ENCODE measurements at regions not wholly inside any gene's neighbourhood (a gene's known extent, or its start where the extent isn't known, plus 50 kb on each side); places are given as distances from the start of the nearest gene placed in this dataset.

DNA sequence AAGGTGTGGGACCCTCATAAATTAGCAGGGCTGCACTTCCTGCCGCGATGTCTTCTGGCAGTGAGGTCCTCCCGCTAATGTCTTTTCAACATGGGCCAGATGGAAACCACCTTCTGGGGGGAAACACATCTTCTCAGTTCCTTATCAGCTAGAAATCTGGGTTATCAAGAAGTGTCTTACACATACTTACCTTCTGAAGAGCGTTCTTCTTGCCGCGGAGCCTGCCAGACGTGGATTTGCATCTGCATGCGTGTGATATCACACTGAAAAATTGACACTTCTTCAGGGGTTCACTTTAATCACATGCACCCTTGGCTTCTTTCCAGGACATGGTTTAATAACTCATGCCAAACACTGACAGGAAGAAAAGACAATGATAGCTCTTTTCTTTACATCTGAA, 163.5 kb upstream of the SOX11 start:
- no peaks in the 10 kb centered on the region for H3K36me3 ChIP-seq
- DNase-seq: no peak
- TF ChIP-seq, protein P1, sequence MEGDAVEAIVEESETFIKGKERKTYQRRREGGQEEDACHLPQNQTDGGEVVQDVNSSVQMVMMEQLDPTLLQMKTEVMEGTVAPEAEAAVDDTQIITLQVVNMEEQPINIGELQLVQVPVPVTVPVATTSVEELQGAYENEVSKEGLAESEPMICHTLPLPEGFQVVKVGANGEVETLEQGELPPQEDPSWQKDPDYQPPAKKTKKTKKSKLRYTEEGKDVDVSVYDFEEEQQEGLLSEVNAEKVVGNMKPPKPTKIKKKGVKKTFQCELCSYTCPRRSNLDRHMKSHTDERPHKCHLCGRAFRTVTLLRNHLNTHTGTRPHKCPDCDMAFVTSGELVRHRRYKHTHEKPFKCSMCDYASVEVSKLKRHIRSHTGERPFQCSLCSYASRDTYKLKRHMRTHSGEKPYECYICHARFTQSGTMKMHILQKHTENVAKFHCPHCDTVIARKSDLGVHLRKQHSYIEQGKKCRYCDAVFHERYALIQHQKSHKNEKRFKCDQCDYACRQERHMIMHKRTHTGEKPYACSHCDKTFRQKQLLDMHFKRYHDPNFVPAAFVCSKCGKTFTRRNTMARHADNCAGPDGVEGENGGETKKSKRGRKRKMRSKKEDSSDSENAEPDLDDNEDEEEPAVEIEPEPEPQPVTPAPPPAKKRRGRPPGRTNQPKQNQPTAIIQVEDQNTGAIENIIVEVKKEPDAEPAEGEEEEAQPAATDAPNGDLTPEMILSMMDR (IDR thresholded peaks at IDR 0.05): no peak
- no peaks in the 10 kb centered on the region for H3K4me1 ChIP-seq
- no peak overlapping the region for H3K27ac ChIP-seq
- intact Hi-C loops (cut with DNase I; ENCODE audit: low total_unique reads): no loop called here
- H3K27me3 ChIP-seq: no peaks in the 10 kb centered on the region
- no peaks in the 10 kb centered on the region for H3K9me3 ChIP-seq
- no peak overlapping the region for H3K4me3 ChIP-seq

DNA sequence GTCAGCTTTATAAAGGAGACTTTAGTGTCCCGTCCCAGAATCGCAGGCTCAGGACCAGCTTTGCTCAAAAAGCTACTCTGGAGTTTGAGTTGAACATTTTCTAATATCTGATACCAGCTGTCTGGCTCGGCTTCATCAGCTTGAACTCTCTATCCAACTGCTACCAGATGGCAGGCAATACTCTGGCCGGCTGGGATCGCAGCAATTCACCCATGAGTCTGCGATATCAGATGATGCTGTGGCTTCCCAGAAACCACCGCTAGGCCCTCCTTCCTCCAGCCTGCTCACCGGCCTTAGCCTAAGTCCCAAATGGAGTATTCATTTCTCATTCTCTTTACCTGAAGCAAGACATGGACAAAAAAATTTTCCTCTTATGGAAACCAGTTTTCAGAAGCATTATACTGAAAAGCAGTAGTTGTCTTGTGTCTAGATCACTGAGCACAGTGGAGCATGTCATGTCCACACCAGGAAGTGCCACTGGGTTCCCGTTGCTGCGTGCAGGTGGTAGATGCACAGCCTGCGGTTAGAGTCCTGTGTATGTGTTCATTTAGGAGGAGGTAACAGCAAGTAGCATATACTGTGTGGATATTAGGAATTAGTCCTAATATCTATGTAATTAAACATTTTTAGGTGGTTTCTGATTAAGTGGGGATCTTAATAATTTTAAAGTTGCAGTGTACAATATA, 162.0 kb upstream of the SOX11 start:
- Histone ChIP-seq H3K27me3 (no peaks in the 10 kb centered on the region), H3K9me3 (no peaks in the 10 kb centered on the region), H3K4me1 (no peaks in the 10 kb centered on the region), H3K27ac (no peak overlapping the region), H3K36me3 (no peaks in the 10 kb centered on the region), H3K4me3 (no peak overlapping the region)
- TF ChIP-seq, protein P1 (IDR thresholded peaks at IDR 0.05): no peak
- DNase-seq: no peak
- intact Hi-C loops (cut with DNase I; ENCODE audit: low total_unique reads): no loop called here

DNA sequence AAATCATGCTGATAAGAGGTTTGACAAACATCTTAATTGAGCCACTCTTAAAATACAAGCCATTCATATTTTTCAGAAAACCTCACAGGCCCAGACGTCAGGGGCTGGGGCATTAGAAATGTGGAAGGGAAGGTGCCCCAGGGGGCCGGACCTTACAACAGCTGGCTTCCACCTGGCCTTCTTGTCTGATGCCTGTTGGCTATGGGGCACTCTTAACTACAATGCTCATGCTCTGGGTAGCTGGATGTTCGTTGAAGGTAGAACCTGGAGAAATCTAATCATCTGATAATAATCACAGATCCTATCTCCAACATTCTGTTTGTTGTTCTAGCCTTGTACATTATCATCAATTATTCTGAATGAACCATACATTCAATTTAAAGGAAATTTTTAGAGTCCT, 156.9 kb upstream of the SOX11 start:
- H3K9me3 ChIP-seq: no peaks in the 10 kb centered on the region
- intact Hi-C loops (cut with DNase I; ENCODE audit: low total_unique reads): no loop called here
- TF ChIP-seq, protein P1 (IDR thresholded peaks at IDR 0.05): no peak
- H3K27ac ChIP-seq: no peak overlapping the region
- H3K36me3 ChIP-seq: no peaks in the 10 kb centered on the region
- no peaks in the 10 kb centered on the region for H3K4me1 ChIP-seq
- H3K4me3 ChIP-seq: no peak overlapping the region
- peaks cover 0 to 3% of the 10 kb centered on the region in 2 donors for H3K27me3 ChIP-seq
- no peak for DNase-seq

DNA sequence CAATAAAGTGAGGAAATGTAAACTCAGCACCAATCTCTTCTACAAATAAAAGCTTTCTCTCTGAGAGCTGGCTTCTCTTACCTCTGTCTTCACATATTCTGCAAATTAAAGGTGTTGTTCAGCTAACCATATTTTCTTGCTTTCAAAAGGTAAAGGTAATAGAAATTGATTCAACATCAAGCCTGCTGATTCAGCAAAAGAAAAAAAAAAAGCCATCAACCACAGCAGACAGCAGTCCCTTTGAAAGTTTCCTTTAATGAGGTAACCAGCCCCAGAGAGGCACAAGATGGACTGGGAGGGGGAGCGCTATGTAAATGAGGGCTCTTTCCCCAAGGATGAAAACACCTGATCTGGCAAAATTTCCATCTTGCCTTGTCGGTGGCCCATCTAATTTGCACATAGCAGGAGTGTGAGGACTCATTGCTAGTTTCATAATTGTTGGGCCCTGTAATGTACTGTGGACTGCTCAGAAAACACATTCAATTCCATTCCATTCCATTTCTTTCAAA, 154.9 kb upstream of the SOX11 start:
- no peak for DNase-seq
- no peak overlapping the region for H3K4me3 ChIP-seq
- H3K9me3 ChIP-seq: no peaks in the 10 kb centered on the region
- no peak overlapping the region for H3K27ac ChIP-seq
- TF ChIP-seq, protein P1 (IDR thresholded peaks at IDR 0.05): no peak
- peaks cover 0 to 3% of the 10 kb centered on the region in 2 donors for H3K27me3 ChIP-seq
- intact Hi-C loops (cut with DNase I; ENCODE audit: low total_unique reads): no loop called here
- no peaks in the 10 kb centered on the region for H3K4me1 ChIP-seq
- H3K36me3 ChIP-seq: no peaks in the 10 kb centered on the region

DNA sequence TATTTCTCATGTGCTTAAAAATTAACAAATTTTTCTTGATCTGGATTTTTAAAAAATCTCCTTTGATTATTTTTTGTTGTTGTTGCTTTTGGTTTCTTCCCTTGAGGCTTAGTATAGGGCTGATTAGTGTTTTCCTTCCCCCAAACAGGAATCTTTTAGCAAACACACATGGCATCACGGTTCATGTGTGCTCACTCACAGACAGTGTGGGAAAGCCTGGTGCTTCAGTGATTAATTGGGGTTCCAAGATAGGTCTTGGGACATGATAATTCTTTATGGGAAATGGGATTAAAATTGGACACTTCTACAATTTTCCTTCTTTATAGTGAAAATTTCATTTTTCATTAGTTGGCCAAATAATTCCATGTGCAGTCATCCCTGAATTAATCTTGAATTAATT, 153.9 kb upstream of the SOX11 start:
- H3K27me3 ChIP-seq: peaks cover 0 to 3% of the 10 kb centered on the region in 2 donors

More for the DNA sequence above, 153.9 kb upstream of the SOX11 start:
- H3K4me1 ChIP-seq: no peaks in the 10 kb centered on the region
- no peak for DNase-seq
- no peak overlapping the region for H3K4me3 ChIP-seq
- H3K36me3 ChIP-seq: no peaks in the 10 kb centered on the region
- TF ChIP-seq, protein P1 (IDR thresholded peaks at IDR 0.05): no peak
- H3K27ac ChIP-seq: no peak overlapping the region
- intact Hi-C loops (cut with DNase I; ENCODE audit: low total_unique reads): no loop called here
- H3K9me3 ChIP-seq: no peaks in the 10 kb centered on the region
